ENCODE measurements at regions not wholly inside any gene's neighbourhood (a gene's known extent, or its start where the extent isn't known, plus 50 kb on each side); places are given as distances from the start of the nearest gene placed in this dataset.

DNA sequence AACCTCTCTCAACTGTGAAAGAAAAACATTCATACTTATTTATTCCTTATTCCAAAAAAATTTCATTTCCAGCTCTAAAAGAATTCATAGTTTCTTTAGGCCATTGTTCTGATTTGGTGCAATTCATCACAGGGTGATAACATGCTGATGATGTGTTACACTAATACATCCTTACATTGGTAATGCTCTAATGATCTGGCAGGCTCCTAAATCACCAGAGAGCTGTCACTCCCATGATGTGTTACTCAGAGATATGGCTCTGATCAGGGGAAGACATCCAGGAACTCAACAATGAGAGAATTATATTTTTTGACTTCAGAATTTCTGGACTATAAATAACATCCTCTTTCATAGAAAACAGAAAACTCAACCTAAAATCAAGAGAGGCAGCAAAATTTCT, 209.3 kb downstream of the CHD9NB start:
- Mint-ChIP-seq H3K4me3 (ENCODE audit: low read depth) (no peak overlapping the region), H3K27me3 (no peaks in the 10 kb centered on the region), H3K27ac (no peak overlapping the region), H3K9me3 (ENCODE audit: low read depth) (peaks cover 5% of the 10 kb centered on the region), H3K4me1 (ENCODE audit: low read depth) (peaks cover 8% of the 10 kb centered on the region), H3K36me3 (ENCODE audit: insufficient read depth) (no peaks in the 10 kb centered on the region)
- no peak for DNase-seq (ENCODE audit: low spot score, unreplicated experiment)
- TF ChIP-seq, protein P1, sequence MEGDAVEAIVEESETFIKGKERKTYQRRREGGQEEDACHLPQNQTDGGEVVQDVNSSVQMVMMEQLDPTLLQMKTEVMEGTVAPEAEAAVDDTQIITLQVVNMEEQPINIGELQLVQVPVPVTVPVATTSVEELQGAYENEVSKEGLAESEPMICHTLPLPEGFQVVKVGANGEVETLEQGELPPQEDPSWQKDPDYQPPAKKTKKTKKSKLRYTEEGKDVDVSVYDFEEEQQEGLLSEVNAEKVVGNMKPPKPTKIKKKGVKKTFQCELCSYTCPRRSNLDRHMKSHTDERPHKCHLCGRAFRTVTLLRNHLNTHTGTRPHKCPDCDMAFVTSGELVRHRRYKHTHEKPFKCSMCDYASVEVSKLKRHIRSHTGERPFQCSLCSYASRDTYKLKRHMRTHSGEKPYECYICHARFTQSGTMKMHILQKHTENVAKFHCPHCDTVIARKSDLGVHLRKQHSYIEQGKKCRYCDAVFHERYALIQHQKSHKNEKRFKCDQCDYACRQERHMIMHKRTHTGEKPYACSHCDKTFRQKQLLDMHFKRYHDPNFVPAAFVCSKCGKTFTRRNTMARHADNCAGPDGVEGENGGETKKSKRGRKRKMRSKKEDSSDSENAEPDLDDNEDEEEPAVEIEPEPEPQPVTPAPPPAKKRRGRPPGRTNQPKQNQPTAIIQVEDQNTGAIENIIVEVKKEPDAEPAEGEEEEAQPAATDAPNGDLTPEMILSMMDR (IDR thresholded peaks at IDR 0.05; ENCODE audit: unreplicated experiment), result no peak

DNA sequence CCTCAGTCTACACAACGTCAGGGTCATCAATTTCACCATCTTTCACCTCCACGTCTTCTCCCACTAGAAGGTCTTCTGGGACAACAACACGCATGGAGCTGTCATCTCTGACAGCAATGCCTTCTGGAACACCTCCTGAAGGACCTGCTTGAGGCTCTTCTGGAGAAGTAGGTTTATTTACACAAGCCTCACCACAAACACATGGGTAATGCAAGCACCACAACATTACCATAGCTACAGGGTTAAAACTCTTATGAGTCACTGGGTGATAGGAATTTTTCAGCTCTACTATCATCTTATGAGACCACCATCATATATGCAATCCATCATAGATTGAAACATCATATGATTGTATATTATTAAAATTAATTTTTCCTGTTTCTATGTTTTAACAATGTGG, 215.4 kb downstream of the CHD9NB start:
- no peaks in the 10 kb centered on the region for H3K27me3 Mint-ChIP-seq
- no peaks in the 10 kb centered on the region for H3K36me3 Mint-ChIP-seq (ENCODE audit: insufficient read depth)
- H3K27ac Mint-ChIP-seq, result no peak overlapping the region
- H3K4me1 Mint-ChIP-seq (ENCODE audit: low read depth), result peaks cover 7% of the 10 kb centered on the region
- TF ChIP-seq, protein P1 (IDR thresholded peaks at IDR 0.05; ENCODE audit: unreplicated experiment), result no peak
- DNase-seq (ENCODE audit: low spot score, unreplicated experiment), result no peak
- no peak overlapping the region for H3K4me3 Mint-ChIP-seq (ENCODE audit: low read depth)
- H3K9me3 Mint-ChIP-seq (ENCODE audit: low read depth), result no peaks in the 10 kb centered on the region

DNA sequence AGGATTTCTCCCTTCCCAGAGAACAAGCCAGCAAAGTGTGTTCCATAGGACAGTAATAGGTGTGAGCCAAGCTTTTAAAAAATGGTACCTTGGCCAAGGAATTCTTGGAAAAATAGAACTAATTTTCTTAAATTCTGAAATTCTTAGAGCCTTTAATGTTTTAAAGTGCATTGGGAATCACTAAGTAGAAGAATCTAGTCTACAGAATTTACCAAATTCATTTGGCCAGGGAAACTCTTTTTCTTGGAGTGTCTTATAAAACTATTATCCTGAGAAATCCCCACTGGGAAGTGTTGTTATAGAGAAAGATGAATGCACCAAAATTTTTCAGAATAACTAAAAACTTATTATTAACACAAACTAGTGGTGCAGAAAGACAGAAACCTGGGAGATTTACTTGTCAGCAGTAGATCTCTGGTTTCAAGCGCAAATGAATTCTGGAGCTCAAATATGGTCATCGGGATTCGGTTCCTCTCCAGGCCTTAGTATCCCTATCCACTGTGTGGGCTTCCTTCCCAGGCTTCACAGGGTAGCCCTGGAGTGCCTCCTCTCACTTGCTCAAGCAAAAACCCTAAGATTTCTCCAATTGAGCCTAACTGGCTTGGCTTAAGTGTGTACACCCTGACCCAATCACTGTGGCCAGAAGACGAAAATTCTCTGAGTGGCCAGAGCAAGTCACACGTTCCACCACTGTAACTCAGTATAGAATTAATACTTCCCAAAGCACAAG, 217.8 kb downstream of the CHD9NB start:
- TF ChIP-seq, protein P1 (IDR thresholded peaks at IDR 0.05; ENCODE audit: unreplicated experiment), result no peak
- no peaks in the 10 kb centered on the region for H3K36me3 Mint-ChIP-seq (ENCODE audit: insufficient read depth)
- no peak overlapping the region for H3K27ac Mint-ChIP-seq
- H3K4me3 Mint-ChIP-seq (ENCODE audit: low read depth), result no peak overlapping the region
- DNase-seq (ENCODE audit: low spot score, unreplicated experiment), result no peak
- no peaks in the 10 kb centered on the region for H3K27me3 Mint-ChIP-seq
- H3K9me3 Mint-ChIP-seq (ENCODE audit: low read depth), result no peaks in the 10 kb centered on the region
- H3K4me1 Mint-ChIP-seq (ENCODE audit: low read depth), result peaks cover 4% of the 10 kb centered on the region

DNA sequence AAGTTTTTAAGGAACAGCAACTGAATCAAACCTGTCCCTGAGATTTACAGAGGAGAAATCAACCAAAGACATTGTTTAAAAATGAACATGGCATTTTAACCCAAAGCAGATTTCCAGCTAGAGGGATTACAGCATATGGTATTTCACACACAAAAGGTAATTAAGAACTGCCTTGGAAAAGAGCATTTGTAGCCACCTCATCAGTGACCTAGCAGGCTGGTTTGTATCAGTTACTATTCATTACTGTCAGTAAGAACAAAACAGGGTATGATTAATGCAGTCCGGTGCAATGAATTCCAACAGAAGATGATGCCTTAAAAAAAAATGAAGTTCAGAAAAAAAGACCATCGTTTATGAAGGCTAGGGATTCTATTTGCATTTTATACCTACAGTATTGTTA, 219.9 kb downstream of the CHD9NB start:
- no peaks in the 10 kb centered on the region for H3K27me3 Mint-ChIP-seq
- H3K9me3 Mint-ChIP-seq (ENCODE audit: low read depth), result peaks cover 3% of the 10 kb centered on the region
- no peak overlapping the region for H3K4me3 Mint-ChIP-seq (ENCODE audit: low read depth)
- no peak for DNase-seq (ENCODE audit: low spot score, unreplicated experiment)
- H3K36me3 Mint-ChIP-seq (ENCODE audit: insufficient read depth), result peaks cover 2% of the 10 kb centered on the region
- TF ChIP-seq, protein P1 (IDR thresholded peaks at IDR 0.05; ENCODE audit: unreplicated experiment), result no peak
- H3K27ac Mint-ChIP-seq, result no peak overlapping the region
- peaks cover 4% of the 10 kb centered on the region for H3K4me1 Mint-ChIP-seq (ENCODE audit: low read depth)

GRCh38 chr16:52827456-52827855, 225.2 kb downstream of the CHD9NB start:
- H3K27me3 Mint-ChIP-seq, result no peaks in the 10 kb centered on the region
- peaks cover 2% of the 10 kb centered on the region for H3K36me3 Mint-ChIP-seq (ENCODE audit: insufficient read depth)
- peaks cover 7% of the 10 kb centered on the region for H3K9me3 Mint-ChIP-seq (ENCODE audit: low read depth)
- peak overlapping the region; percentile 79 for H3K27ac Mint-ChIP-seq
- no peak for DNase-seq (ENCODE audit: low spot score, unreplicated experiment)
- peaks cover 6% of the 10 kb centered on the region for H3K4me1 Mint-ChIP-seq (ENCODE audit: low read depth)
- no peak overlapping the region for H3K4me3 Mint-ChIP-seq (ENCODE audit: low read depth)
- TF ChIP-seq, protein P1 (IDR thresholded peaks at IDR 0.05; ENCODE audit: unreplicated experiment), result no peak

Measured in progenitor cell of endocrine pancreas (in vitro differentiated cells).